Osteoblast (primary cell): ENCODE measurements at regions not wholly inside any gene's neighbourhood (a gene's known extent, or its start where the extent isn't known, plus 50 kb on each side); places are given as distances from the start of the nearest gene placed in this dataset.

Experiments used
- DNase-seq: peaks from one replicate; pipeline ENCODE4 v3.0.0; 2011; ENCODE audit warnings: low spot score, mixed read lengths; ENCODE audit not compliant: insufficient read length; ENCODE audit errors: missing footprints
- H2AFZ ChIP-seq: 2 replicates; pipeline ENCODE4 v1.6.0; 2011; ENCODE audit warnings: mild to moderate bottlenecking, low read length
- H3K27ac ChIP-seq: 2 replicates; pipeline ENCODE4 v1.5.1; 2011; ENCODE audit warnings: mild to moderate bottlenecking, low read depth, low read length, moderate library complexity
- H3K27me3 ChIP-seq: 2 replicates; pipeline ENCODE4 v1.6.0; 2012; ENCODE audit warnings: mild to moderate bottlenecking, control low read depth, inconsistent platforms, low read length, moderate library complexity; ENCODE audit not compliant: insufficient read depth
- H3K36me3 ChIP-seq: 2 replicates; pipeline ENCODE4 v1.5.1; 2011; ENCODE audit warnings: mild to moderate bottlenecking, low read length, control low read depth, moderate library complexity; ENCODE audit not compliant: insufficient read depth
- H3K4me1 ChIP-seq: 2 replicates; pipeline ENCODE4 v1.5.1; 2011; ENCODE audit warnings: mild to moderate bottlenecking, low read length, control low read depth, moderate library complexity; ENCODE audit not compliant: insufficient read depth
- H3K4me2 ChIP-seq: 2 replicates; pipeline ENCODE4 v1.6.0; 2011; ENCODE audit warnings: mild to moderate bottlenecking, low read length; ENCODE audit not compliant: insufficient read depth
- H3K4me3 ChIP-seq: fragments of 200-600 bp; sonication (generic); 3 replicates; pipeline ENCODE4 v1.5.1; 2012; ENCODE audit warnings: mild to moderate bottlenecking, low read length, inconsistent platforms; ENCODE audit not compliant: insufficient read depth
- H3K79me2 ChIP-seq: 2 replicates; pipeline ENCODE4 v1.6.0; 2012; ENCODE audit warnings: mild to moderate bottlenecking, low read length, control low read depth, inconsistent platforms; ENCODE audit not compliant: insufficient read depth
- H3K9me3 ChIP-seq: 2 replicates; pipeline ENCODE4 v1.5.1; 2011; ENCODE audit warnings: low read depth, low read length, control low read depth
- H4K20me1 ChIP-seq: 2 replicates; pipeline ENCODE4 v1.6.0; 2012; ENCODE audit warnings: mild to moderate bottlenecking, low read length, control low read depth; ENCODE audit not compliant: insufficient read depth
- TF ChIP-seq, protein P1 (sequence below): IDR thresholded peaks from 2 replicates; pipeline ENCODE4 v1.5.1; 2011; ENCODE audit warnings: mild to moderate bottlenecking, low read depth, low read length, moderate library complexity; ENCODE audit errors: extremely low read depth

DNA sequence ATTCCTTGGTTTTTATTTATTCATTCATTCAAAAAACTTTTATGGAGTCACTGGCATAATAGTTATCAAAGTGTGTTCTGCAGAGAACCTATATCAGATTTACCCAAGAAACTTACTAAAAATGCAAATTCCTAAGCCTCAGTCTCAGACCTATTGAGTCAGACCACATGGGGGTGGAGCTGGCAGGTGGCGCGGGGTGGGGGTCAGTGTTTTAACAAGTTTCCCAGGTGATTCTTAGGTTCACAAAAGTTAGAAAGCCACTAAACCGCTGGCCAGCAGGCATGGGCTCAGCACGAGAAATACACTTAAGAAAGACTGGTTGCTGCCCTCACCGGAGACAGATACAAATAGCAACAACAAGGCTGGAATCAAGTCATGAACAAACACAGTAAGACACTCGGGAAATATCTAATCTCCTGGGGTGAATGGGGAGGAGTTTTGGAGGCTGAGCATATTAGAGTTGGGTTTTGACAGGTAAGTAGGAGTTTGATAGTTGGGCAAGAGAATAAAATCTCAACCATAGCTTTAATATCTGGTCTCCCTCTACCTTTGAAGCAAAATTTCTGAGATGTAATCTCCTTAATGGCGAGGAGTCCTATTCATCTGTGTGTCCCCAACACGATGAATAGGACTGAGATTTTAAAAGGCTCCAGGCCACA, 167.5 kb upstream of the NECTIN1 start:
- Histone ChIP-seq H3K4me1 (no peaks in the 10 kb centered on the region), H3K27me3 (peaks cover 8% of the 10 kb centered on the region), H3K79me2 (no peaks in the 10 kb centered on the region), H3K4me3 (no peak overlapping the region), H3K4me2 (no peak overlapping the region), H4K20me1 (no peaks in the 10 kb centered on the region), H2AFZ (no peak overlapping the region), H3K27ac (no peak overlapping the region), H3K36me3 (no peaks in the 10 kb centered on the region), H3K9me3 (no peaks in the 10 kb centered on the region)
- TF ChIP-seq, protein P1, sequence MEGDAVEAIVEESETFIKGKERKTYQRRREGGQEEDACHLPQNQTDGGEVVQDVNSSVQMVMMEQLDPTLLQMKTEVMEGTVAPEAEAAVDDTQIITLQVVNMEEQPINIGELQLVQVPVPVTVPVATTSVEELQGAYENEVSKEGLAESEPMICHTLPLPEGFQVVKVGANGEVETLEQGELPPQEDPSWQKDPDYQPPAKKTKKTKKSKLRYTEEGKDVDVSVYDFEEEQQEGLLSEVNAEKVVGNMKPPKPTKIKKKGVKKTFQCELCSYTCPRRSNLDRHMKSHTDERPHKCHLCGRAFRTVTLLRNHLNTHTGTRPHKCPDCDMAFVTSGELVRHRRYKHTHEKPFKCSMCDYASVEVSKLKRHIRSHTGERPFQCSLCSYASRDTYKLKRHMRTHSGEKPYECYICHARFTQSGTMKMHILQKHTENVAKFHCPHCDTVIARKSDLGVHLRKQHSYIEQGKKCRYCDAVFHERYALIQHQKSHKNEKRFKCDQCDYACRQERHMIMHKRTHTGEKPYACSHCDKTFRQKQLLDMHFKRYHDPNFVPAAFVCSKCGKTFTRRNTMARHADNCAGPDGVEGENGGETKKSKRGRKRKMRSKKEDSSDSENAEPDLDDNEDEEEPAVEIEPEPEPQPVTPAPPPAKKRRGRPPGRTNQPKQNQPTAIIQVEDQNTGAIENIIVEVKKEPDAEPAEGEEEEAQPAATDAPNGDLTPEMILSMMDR: no peak
- DNase-seq: no peak

DNA sequence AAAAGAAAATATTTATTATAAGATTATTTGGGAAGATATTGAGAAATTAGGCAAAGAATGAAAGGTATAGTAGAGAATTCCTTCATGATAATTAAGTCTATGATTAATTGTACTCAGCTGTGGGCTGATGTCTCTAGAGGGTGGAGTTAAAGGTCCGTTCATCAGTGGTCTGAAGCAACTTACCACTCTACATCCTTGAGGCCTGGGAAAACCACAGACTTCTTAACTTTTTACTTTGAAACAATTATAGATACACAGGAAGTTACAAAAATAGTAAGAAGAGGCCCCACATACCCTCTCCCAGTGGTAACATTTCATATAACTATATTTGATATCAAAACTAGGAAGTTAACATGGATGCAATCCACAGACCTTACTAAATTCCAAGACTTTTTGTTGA, 167.0 kb upstream of the NECTIN1 start:
- DNase-seq: no peak

DNA sequence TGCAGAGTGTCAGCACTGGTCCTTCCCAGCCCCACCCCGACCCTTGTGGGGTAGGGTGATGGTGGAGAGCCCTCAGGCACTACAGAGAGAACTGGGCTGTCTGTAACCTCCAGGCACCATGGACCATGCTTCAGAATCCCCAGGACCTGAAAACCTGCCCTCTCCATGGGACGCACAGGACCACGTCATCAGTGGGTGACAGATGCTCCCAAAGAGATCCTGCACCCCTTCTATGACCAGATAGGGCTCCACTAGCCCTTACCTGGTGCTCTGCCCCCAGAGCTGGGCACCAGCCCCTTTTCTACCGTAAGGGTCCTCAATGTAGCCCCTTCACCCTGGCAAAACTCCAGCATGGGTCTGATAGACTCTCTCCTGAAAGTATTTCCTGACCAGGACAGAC, 165.9 kb upstream of the NECTIN1 start:
- H2AFZ ChIP-seq: no peak overlapping the region
- H3K4me3 ChIP-seq: no peak overlapping the region
- H4K20me1 ChIP-seq: no peaks in the 10 kb centered on the region
- no peak overlapping the region for H3K27ac ChIP-seq
- H3K4me2 ChIP-seq: no peak overlapping the region
- no peak for DNase-seq
- peaks cover 5% of the 10 kb centered on the region for H3K27me3 ChIP-seq
- H3K36me3 ChIP-seq: no peaks in the 10 kb centered on the region
- no peaks in the 10 kb centered on the region for H3K9me3 ChIP-seq
- H3K4me1 ChIP-seq: no peaks in the 10 kb centered on the region
- TF ChIP-seq, protein P1: no peak
- H3K79me2 ChIP-seq: no peaks in the 10 kb centered on the region

More for the DNA sequence above, 167.0 kb upstream of the NECTIN1 start:
- Histone ChIP-seq H3K27me3 (peaks cover 5% of the 10 kb centered on the region), H3K4me2 (no peak overlapping the region), H4K20me1 (no peaks in the 10 kb centered on the region), H2AFZ (no peak overlapping the region), H3K36me3 (no peaks in the 10 kb centered on the region), H3K4me1 (no peaks in the 10 kb centered on the region), H3K9me3 (no peaks in the 10 kb centered on the region), H3K79me2 (no peaks in the 10 kb centered on the region), H3K27ac (no peak overlapping the region), H3K4me3 (no peak overlapping the region)
- TF ChIP-seq, protein P1: no peak

DNA sequence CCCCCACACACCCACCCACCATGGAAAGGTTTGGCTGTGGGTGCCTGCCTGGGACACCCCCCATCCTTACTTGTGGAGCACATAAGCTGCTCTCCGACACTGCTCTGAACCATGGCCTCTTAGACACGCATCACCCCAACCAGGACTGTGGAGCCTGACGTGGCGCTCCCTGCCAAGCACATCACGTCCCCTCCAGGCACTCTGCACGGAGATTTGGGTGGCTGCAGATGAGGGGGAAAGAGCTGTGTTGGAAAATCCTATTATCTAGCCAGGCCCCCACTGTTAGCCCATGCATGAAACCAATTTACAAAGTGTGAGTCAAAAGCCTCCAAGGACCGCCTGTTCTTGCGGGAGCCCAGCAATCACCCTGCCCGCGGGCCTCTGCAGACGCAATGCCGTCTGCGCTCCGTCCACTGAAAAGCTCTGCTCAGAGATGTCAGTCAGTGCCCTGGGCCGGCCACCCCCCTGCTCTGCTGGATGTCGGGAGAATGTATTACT, 163.4 kb upstream of the NECTIN1 start:
- H3K9me3 ChIP-seq: no peaks in the 10 kb centered on the region
- H2AFZ ChIP-seq: no peak overlapping the region
- H3K36me3 ChIP-seq: no peaks in the 10 kb centered on the region
- H3K4me2 ChIP-seq: no peak overlapping the region
- no peaks in the 10 kb centered on the region for H4K20me1 ChIP-seq
- H3K4me1 ChIP-seq: no peaks in the 10 kb centered on the region
- DNase-seq: no peak
- H3K27ac ChIP-seq: no peak overlapping the region
- peaks cover 5% of the 10 kb centered on the region for H3K27me3 ChIP-seq
- no peaks in the 10 kb centered on the region for H3K79me2 ChIP-seq
- H3K4me3 ChIP-seq: no peak overlapping the region
- TF ChIP-seq, protein P1: no peak
